GM12878 (cell line): ENCODE measurements at regions not wholly inside any gene's neighbourhood (a gene's known extent, or its start where the extent isn't known, plus 50 kb on each side); places are given as distances from the start of the nearest gene placed in this dataset.

Experiments used
- ATAC-seq: fragments of 200-7000 bp; cut with Tn5 transposase; 3 replicates; pipeline ENCODE4 v1.9.1; 2020; ENCODE audit warnings: mild to moderate bottlenecking, moderate library complexity
- BruUV-seq: library from RNA; stranded (reverse); fragments of 400-500 nt; replicated peaks from 2 replicates; lab custom pipeline; 2021; lab: Mats Ljungman, UMichigan
- CTCF ChIA-PET: fragments of 300-600 bp; sonication (Branson Sonifier 250); formaldehyde crosslinking; extraction: SDS; loops from one replicate; lab custom pipeline; 2021; ENCODE audit warnings: inconsistent platforms; lab: Yijun Ruan, JAX
- POLR2A ChIA-PET: fragments of 350-600 bp; formaldehyde crosslinking; extraction: SDS; loops from one replicate; lab custom pipeline; 2021; ENCODE audit warnings: inconsistent platforms; lab: Charles Lee
- RAD21 ChIA-PET: fragments of 300-600 bp; sonication (Branson Sonifier 250); formaldehyde crosslinking; loops from one replicate; lab custom pipeline; 2023; ENCODE audit warnings: antibody characterized with exemption; ENCODE audit not compliant: unreplicated experiment; lab: Charles Lee
- SMC1A ChIA-PET: fragments of 300-600 bp; sonication (Branson Sonifier 250); formaldehyde crosslinking; loops from one replicate; lab custom pipeline; 2023; ENCODE audit not compliant: unreplicated experiment, uncharacterized antibody; lab: Charles Lee
- DNase-seq: peaks from one replicate; pipeline ENCODE4 v3.0.0-alpha.2; 2011; ENCODE audit warnings: low read depth, low spot score
- FAIRE-seq: peaks from 3 replicates; lab custom pipeline; 2011; peaks lifted over from hg19 to GRCh38; lab: Jason Lieb, UNC
- H2AFZ ChIP-seq: 2 replicates; pipeline ENCODE4 v1.6.0; 2011; ENCODE audit warnings: low read depth, low read length, control low read depth; ENCODE audit not compliant: control insufficient read depth
- H3K27ac ChIP-seq: 2 replicates; pipeline ENCODE4 v1.5.1; 2011; ENCODE audit warnings: control low read depth; ENCODE audit not compliant: control insufficient read depth, insufficient read depth
- H3K27me3 ChIP-seq, 2 experiments: replicated peaks in 1 of 2; 2 replicates each; pipeline versions ENCODE4 v1.6.0 to v1.6.1; 2011; ENCODE audit warnings: low read length in 1 of 2; ENCODE audit not compliant: control insufficient read depth in 2 of 2, insufficient read depth in 2 of 2
- H3K36me3 ChIP-seq, 2 experiments: 2 replicates each; pipeline ENCODE4 v1.5.1; 2011; ENCODE audit warnings: low read length in 1 of 2; ENCODE audit not compliant: control insufficient read depth in 2 of 2, insufficient read depth in 2 of 2
- H3K4me1 ChIP-seq: 2 replicates; pipeline ENCODE4 v1.6.1; 2011; ENCODE audit warnings: mild to moderate bottlenecking, low read length, moderate library complexity, mixed read lengths; ENCODE audit not compliant: control insufficient read depth, insufficient read depth
- H3K4me2 ChIP-seq: 2 replicates; pipeline ENCODE4 v1.6.0; 2011; ENCODE audit warnings: control low read depth; ENCODE audit not compliant: control insufficient read depth, insufficient read depth
- H3K4me3 ChIP-seq: fragments of 200-600 bp; sonication (generic); 2 replicates; pipeline ENCODE4 v1.5.1; 2016
- H3K79me2 ChIP-seq: 2 replicates; pipeline ENCODE4 v1.6.0; 2011; ENCODE audit warnings: low read length; ENCODE audit not compliant: control insufficient read depth, insufficient read depth
- H3K9ac ChIP-seq: 2 replicates; pipeline ENCODE4 v1.8.0; 2011; ENCODE audit warnings: low read length, control low read depth, mixed read lengths; ENCODE audit not compliant: control insufficient read depth, insufficient read depth
- H3K9me3 ChIP-seq: replicated peaks from 3 replicates; pipeline ENCODE4 v1.5.1; 2011; ENCODE audit warnings: mild to moderate bottlenecking, low read length; ENCODE audit not compliant: control insufficient read depth, insufficient read depth
- H4K20me1 ChIP-seq: 2 replicates; pipeline ENCODE4 v1.6.0; 2011; ENCODE audit not compliant: control insufficient read depth, insufficient read depth
- CBX5 ChIP-seq: sonication (generic); IDR thresholded peaks from 2 replicates; pipeline ENCODE4 v1.6.1; 2016; ENCODE audit warnings: low read depth, moderate library complexity, mild to moderate bottlenecking, inconsistent platforms
- DPF2 ChIP-seq: fragments of 450-650 bp; IDR thresholded peaks from 2 replicates; pipeline ENCODE4 v1.6.1; 2017; ENCODE audit warnings: mild to moderate bottlenecking
- ETV6 ChIP-seq, 2 experiments: fragments of 450-650 bp in 1 of 2; IDR thresholded peaks in 1 of 2; conservative IDR thresholded peaks in 1 of 2; 2 replicates each; pipeline ENCODE4 v1.6.1; 2014; ENCODE audit warnings: antibody characterized with exemption in 1 of 2, borderline replicate concordance in 1 of 2, low read depth in 1 of 2, mild to moderate bottlenecking in 1 of 2, moderate library complexity in 1 of 2
- JUNB ChIP-seq: IDR thresholded peaks from 2 replicates; pipeline ENCODE4 v1.6.1; 2016; ENCODE audit warnings: antibody characterized with exemption, mild to moderate bottlenecking
- MEF2A ChIP-seq: IDR thresholded peaks from 2 replicates; pipeline ENCODE4 v1.6.1; 2011; ENCODE audit warnings: low read depth, mild to moderate bottlenecking, low read length, moderate library complexity; ENCODE audit not compliant: insufficient read depth
- PAX8 ChIP-seq: fragments of 450-650 bp; IDR thresholded peaks from 2 replicates; pipeline ENCODE4 v1.6.1; 2017; ENCODE audit warnings: mild to moderate bottlenecking, moderate library complexity
- RELA ChIP-seq: fragments of 450-650 bp; IDR thresholded peaks from 2 replicates; pipeline ENCODE4 v1.8.0; 2014; ENCODE audit warnings: borderline replicate concordance; ENCODE audit not compliant: partially characterized antibody
- SREBF2 ChIP-seq: IDR thresholded peaks from 2 replicates; pipeline ENCODE4 v1.6.1; 2012; ENCODE audit warnings: mild to moderate bottlenecking, low read length
- TCF12 ChIP-seq: IDR thresholded peaks from 2 replicates; pipeline ENCODE4 v1.6.1; 2011; ENCODE audit warnings: low read depth, mild to moderate bottlenecking, low read length
- WRNIP1 ChIP-seq: IDR thresholded peaks from 2 replicates; pipeline ENCODE4 v1.6.1; 2011; ENCODE audit warnings: low read depth, low read length, improper control_type of control experiment, borderline replicate concordance
- WGBS: methylation state at CpG from one replicate; pipeline ENCODE4 v1.1.6; 2016; ENCODE audit warnings: low lambda C conversion rate; ENCODE audit not compliant: insufficient replicate concordance, insufficient coverage; ENCODE audit errors: missing lambda C conversion rate; 5-methylcytosine and 5-hydroxymethylcytosine counted together
- in situ Hi-C: fragments of 300-500 bp; cut with MboI; formaldehyde crosslinking; loops from 9 replicates; pipeline ENCODE4 v1.14.3; 2018; ENCODE audit warnings: mixed read lengths
- intact Hi-C: fragments of 100-400 bp; cut with micrococcal nuclease; formaldehyde crosslinking; loops from one replicate; pipeline ENCODE4 v1.14.2; 2022; ENCODE audit not compliant: unreplicated experiment
- TF ChIP-seq, protein P1 (sequence below): fragments of 450-650 bp; IDR thresholded peaks from 2 replicates; pipeline ENCODE4 v1.6.1; 2017; ENCODE audit warnings: mild to moderate bottlenecking, moderate library complexity

DNA sequence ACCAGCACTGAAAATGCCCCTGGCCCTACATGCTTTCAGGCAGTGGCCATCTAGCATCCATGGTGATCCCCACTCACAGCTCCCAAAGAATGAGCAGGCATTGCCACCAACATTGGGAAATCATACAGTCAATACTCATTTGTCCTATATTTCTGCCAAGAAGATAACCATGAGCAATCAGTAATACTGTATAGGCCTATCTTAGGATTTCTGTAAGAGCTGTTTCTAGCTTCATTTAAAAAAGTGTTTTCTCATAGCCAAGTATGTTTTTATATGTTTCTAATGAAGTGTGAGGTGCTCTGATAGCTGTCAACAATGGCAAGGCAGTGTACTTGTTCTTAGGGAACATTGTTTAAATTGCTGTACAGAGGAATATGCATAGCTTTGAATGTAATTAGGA lies 428.7 kb downstream of the FGF9 start (continued):
- TF ChIP-seq, protein P1, sequence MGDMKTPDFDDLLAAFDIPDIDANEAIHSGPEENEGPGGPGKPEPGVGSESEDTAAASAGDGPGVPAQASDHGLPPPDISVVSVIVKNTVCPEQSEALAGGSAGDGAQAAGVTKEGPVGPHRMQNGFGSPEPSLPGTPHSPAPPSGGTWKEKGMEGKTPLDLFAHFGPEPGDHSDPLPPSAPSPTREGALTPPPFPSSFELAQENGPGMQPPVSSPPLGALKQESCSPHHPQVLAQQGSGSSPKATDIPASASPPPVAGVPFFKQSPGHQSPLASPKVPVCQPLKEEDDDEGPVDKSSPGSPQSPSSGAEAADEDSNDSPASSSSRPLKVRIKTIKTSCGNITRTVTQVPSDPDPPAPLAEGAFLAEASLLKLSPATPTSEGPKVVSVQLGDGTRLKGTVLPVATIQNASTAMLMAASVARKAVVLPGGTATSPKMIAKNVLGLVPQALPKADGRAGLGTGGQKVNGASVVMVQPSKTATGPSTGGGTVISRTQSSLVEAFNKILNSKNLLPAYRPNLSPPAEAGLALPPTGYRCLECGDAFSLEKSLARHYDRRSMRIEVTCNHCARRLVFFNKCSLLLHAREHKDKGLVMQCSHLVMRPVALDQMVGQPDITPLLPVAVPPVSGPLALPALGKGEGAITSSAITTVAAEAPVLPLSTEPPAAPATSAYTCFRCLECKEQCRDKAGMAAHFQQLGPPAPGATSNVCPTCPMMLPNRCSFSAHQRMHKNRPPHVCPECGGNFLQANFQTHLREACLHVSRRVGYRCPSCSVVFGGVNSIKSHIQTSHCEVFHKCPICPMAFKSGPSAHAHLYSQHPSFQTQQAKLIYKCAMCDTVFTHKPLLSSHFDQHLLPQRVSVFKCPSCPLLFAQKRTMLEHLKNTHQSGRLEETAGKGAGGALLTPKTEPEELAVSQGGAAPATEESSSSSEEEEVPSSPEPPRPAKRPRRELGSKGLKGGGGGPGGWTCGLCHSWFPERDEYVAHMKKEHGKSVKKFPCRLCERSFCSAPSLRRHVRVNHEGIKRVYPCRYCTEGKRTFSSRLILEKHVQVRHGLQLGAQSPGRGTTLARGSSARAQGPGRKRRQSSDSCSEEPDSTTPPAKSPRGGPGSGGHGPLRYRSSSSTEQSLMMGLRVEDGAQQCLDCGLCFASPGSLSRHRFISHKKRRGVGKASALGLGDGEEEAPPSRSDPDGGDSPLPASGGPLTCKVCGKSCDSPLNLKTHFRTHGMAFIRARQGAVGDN: no peak
- TF ChIP-seq TCF12: no peak
- no peak for TF ChIP-seq MEF2A

DNA sequence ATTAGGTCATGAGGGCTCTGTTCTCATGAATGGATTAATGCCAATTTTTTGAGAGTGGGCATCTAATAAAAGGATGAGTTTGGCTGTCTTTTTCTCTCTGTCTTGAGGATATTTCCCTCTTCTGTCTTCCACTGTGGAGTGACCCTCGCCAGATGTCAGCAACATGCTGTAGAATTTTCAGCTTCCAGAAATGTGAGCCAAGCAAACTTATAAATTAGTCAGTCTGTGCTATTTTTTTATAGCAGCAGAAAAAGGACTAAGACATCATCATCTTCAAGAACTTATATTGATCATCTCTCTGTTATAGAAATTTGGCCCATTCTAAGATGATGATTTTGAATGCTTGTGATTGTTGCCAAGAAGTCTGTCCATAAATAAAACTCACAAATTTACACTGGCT lies 431.4 kb downstream of the FGF9 start:
- H3K4me1 ChIP-seq: no peaks in the 10 kb centered on the region
- no TSS peak for BruUV-seq
- CTCF ChIA-PET: interaction anchor here (1.5 to 1.7 kb wide), 2 partner anchors 13 to 27 kb away, joined by 4 to 5 read pairs; no protein-coding TSS in a partner anchor
- in situ Hi-C loops: no loop called here
- no peak for ATAC-seq
- no peaks in the 10 kb centered on the region; the same call in 1 of the 3 replicates for H3K9me3 ChIP-seq
- 44% methylated on average over 1 of the region's 1 CpG for WGBS
- H3K79me2 ChIP-seq: no peaks in the 10 kb centered on the region
- no peak overlapping the region for H3K27ac ChIP-seq
- RAD21 ChIA-PET: no interaction called here
- H3K36me3 ChIP-seq: no peaks in the 10 kb centered on the region
- no peak overlapping the region for H3K4me2 ChIP-seq
- H4K20me1 ChIP-seq: no peaks in the 10 kb centered on the region
- H3K27me3 ChIP-seq: no peaks in the 10 kb centered on the region
- TF ChIP-seq SREBF2: no peak
- no peak for TF ChIP-seq DPF2
- TF ChIP-seq RELA: no peak
- no peak for TF ChIP-seq PAX8
- no peak for TF ChIP-seq WRNIP1
- TF ChIP-seq CBX5: no peak
- no peak for TF ChIP-seq JUNB
- TF ChIP-seq ETV6 (conservative IDR thresholded peaks at IDR 0.05 in 1 of 2, IDR thresholded peaks at IDR 0.05 in 1 of 2; ENCODE audit: borderline replicate concordance in 1 of 2, low read depth in 1 of 2): no peak
- H2AFZ ChIP-seq: no peak overlapping the region
- FAIRE-seq: no peak
- POLR2A ChIA-PET: no interaction called here
- SMC1A ChIA-PET: interaction anchor here (1.2 to 1.6 kb wide), 4 partner anchors 12 to 170 kb away, joined by 3 to 6 read pairs (median 4); no protein-coding TSS in a partner anchor
- no peak for DNase-seq
- no peak overlapping the region for H3K9ac ChIP-seq
- H3K4me3 ChIP-seq: no peak overlapping the region
- intact Hi-C loops: no loop called here
